GM23338 (cell line): ENCODE measurements at regions not wholly inside any gene's neighbourhood (a gene's known extent, or its start where the extent isn't known, plus 50 kb on each side); places are given as distances from the start of the nearest gene placed in this dataset.

ENCODE experiments used
- ATAC-seq: fragments of 200-7000 bp; cut with Tn5 transposase; 3 replicates; pipeline ENCODE4 v1.9.1; 2020
- DNase-seq: peaks from one replicate; pipeline ENCODE4 v3.0.0-alpha.2; 2015; ENCODE audit warnings: low spot score
- H2AFZ ChIP-seq: fragments of 200-600 bp; sonication (generic); 2 replicates; pipeline ENCODE4 v1.8.0; 2016; ENCODE audit warnings: antibody characterized with exemption, mild to moderate bottlenecking, moderate library complexity
- H3F3A ChIP-seq: fragments of 200-600 bp; sonication (generic); replicated peaks from 2 replicates; pipeline ENCODE4 v1.8.0; 2017; ENCODE audit warnings: antibody characterized with exemption, mixed run types, low read depth
- H3K27ac ChIP-seq: fragments of 200-600 bp; sonication (generic); 2 replicates; pipeline ENCODE4 v1.6.1; 2016; ENCODE audit warnings: low read depth
- H3K27me3 ChIP-seq: fragments of 200-600 bp; sonication (generic); 2 replicates; pipeline ENCODE4 v1.8.0; 2016; ENCODE audit warnings: mild to moderate bottlenecking, mixed run types, moderate library complexity; ENCODE audit not compliant: insufficient read depth
- H3K36me3 ChIP-seq: fragments of 200-600 bp; sonication (generic); 2 replicates; pipeline ENCODE4 v1.8.0; 2016; ENCODE audit warnings: mild to moderate bottlenecking; ENCODE audit not compliant: insufficient read depth
- H3K4me1 ChIP-seq: fragments of 200-600 bp; sonication (generic); 2 replicates; pipeline ENCODE4 v1.8.0; 2016; ENCODE audit warnings: mild to moderate bottlenecking, moderate library complexity; ENCODE audit not compliant: insufficient read depth
- H3K4me2 ChIP-seq: fragments of 200-600 bp; sonication (generic); 2 replicates; pipeline ENCODE4 v1.7.1; 2017; ENCODE audit warnings: mixed run types
- H3K4me3 ChIP-seq: fragments of 200-600 bp; sonication (generic); 2 replicates; pipeline ENCODE4 v1.6.1; 2016; ENCODE audit warnings: mixed run types
- H3K79me2 ChIP-seq: fragments of 200-600 bp; sonication (generic); replicated peaks from 2 replicates; pipeline ENCODE4 v1.8.0; 2017; ENCODE audit warnings: mild to moderate bottlenecking; ENCODE audit not compliant: insufficient read depth
- H3K9me2 ChIP-seq: fragments of 200-600 bp; sonication (generic); 2 replicates; pipeline ENCODE4 v1.8.0; 2017; ENCODE audit not compliant: insufficient read depth
- H4K20me1 ChIP-seq: fragments of 200-600 bp; sonication (generic); replicated peaks from 2 replicates; pipeline ENCODE4 v1.8.0; 2017; ENCODE audit warnings: mild to moderate bottlenecking; ENCODE audit not compliant: insufficient read depth
- H3K27ac Mint-ChIP-seq: 2 replicates; pipeline ENCODE4 v1.8.0; 2020; ENCODE audit warnings: inconsistent platforms, mild to moderate bottlenecking, moderate library complexity, mixed read lengths
- H3K27me3 Mint-ChIP-seq: 3 replicates; pipeline ENCODE4 v1.8.0; 2022; ENCODE audit warnings: low read depth, mild to moderate bottlenecking, moderate library complexity, mixed read lengths, inconsistent platforms; ENCODE audit not compliant: insufficient read depth, poor library complexity
- H3K36me3 Mint-ChIP-seq: 3 replicates; pipeline ENCODE4 v1.8.0; 2021; ENCODE audit warnings: low read depth, mild to moderate bottlenecking, inconsistent platforms, moderate library complexity, mixed read lengths
- H3K4me1 Mint-ChIP-seq: 3 replicates; pipeline ENCODE4 v1.8.0; 2020; ENCODE audit warnings: mild to moderate bottlenecking, inconsistent platforms, mixed read lengths
- H3K4me3 Mint-ChIP-seq: 3 replicates; pipeline ENCODE4 v1.8.0; 2021; ENCODE audit warnings: moderate library complexity, mild to moderate bottlenecking, inconsistent platforms, mixed read lengths
- H3K9me3 Mint-ChIP-seq: 3 replicates; pipeline ENCODE4 v1.8.0; 2020; ENCODE audit warnings: moderate library complexity, mild to moderate bottlenecking, inconsistent platforms, mixed read lengths
- CREB1 ChIP-seq: fragments of 250-450 bp; sonication (Bioruptor Pico); IDR thresholded peaks from 2 replicates; pipeline ENCODE4 v1.5.0; 2020; ENCODE audit warnings: low read depth, mild to moderate bottlenecking, moderate library complexity
- CTCF ChIP-seq, 2 experiments: fragments of 200-600 bp in 1 of 2; sonication (generic) in 1 of 2; conservative IDR thresholded peaks; 2 replicates each; pipeline versions ENCODE4 v1.5.1 to v1.6.1; 2016 to 2017; ENCODE audit warnings: antibody characterized with exemption in 2 of 2, low read depth in 2 of 2, mild to moderate bottlenecking in 2 of 2, moderate library complexity in 1 of 2
- EZH2phosphoT487 ChIP-seq: fragments of 200-600 bp; sonication (generic); IDR thresholded peaks from one replicate; pipeline ENCODE4 v1.8.1; 2018; ENCODE audit warnings: antibody characterized with exemption; ENCODE audit not compliant: unreplicated experiment
- POLR2AphosphoS5 ChIP-seq: IDR thresholded peaks from 2 replicates; pipeline ENCODE4 v1.6.1; 2016; ENCODE audit warnings: antibody characterized with exemption, low read depth
- REST ChIP-seq: IDR thresholded peaks from one replicate; pipeline ENCODE4 v1.6.1; 2018; ENCODE audit warnings: antibody characterized with exemption; ENCODE audit not compliant: unreplicated experiment
- STAT1 ChIP-seq: IDR thresholded peaks from one replicate; pipeline ENCODE4 v1.6.1; 2016; ENCODE audit warnings: antibody characterized with exemption; ENCODE audit not compliant: unreplicated experiment
- ZNF114 ChIP-seq: fragments of 250-450 bp; sonication (Bioruptor Pico); IDR thresholded peaks from 2 replicates; pipeline ENCODE4 v1.5.0; 2020; ENCODE audit warnings: mild to moderate bottlenecking, moderate library complexity

GRCh38 chr15:31197497-31198414 is 96.2 kb upstream of the TRPM1 start:
- Mint-ChIP-seq H3K27me3 (peaks cover 12% of the 10 kb centered on the region), H3K36me3 (peaks cover 6% of the 10 kb centered on the region; the same call in 1 of the 3 replicates), H3K4me1 (0 out of 3 replicates have a peak, but pooled peaks cover 3% of the 10 kb centered on the region), H3K9me3 (peaks cover 11% of the 10 kb centered on the region; the same call in 2 of the 3 replicates), H3K4me3 (no peak overlapping the region), H3K27ac (no peak overlapping the region)
- Histone ChIP-seq H3K27ac (no peak overlapping the region), H3K4me2 (no peak overlapping the region), H3K36me3 (no peaks in the 10 kb centered on the region), H3K27me3 (no peaks in the 10 kb centered on the region), H3F3A (no peaks in the 10 kb centered on the region), H2AFZ (no peak overlapping the region), H3K4me1 (no peaks in the 10 kb centered on the region; the same call in 1 of the 2 replicates), H3K4me3 (no peak overlapping the region), H3K9me2 (no peaks in the 10 kb centered on the region), H4K20me1 (no peaks in the 10 kb centered on the region), H3K79me2 (no peaks in the 10 kb centered on the region)
- peak; percentile 77 for ATAC-seq
- DNase-seq, result peak; percentile 80
- TF ChIP-seq EZH2phosphoT487 (no peak), CTCF (conservative IDR thresholded peaks at IDR 0.05; ENCODE audit: low read depth in 2 of 2) (peak; percentile 82 to 91), STAT1 (no peak)

GRCh38 chr15:31200735-31201151 is 99.2 kb upstream of the TRPM1 start:
- ATAC-seq, result peak; percentile 84
- Histone ChIP-seq H3K27ac (no peak overlapping the region), H3K4me1 (no peaks in the 10 kb centered on the region; the same call in 1 of the 2 replicates), H3K27me3 (no peaks in the 10 kb centered on the region), H4K20me1 (no peaks in the 10 kb centered on the region), H3F3A (no peaks in the 10 kb centered on the region), H2AFZ (peak overlapping the region; percentile 72; the same call in 1 of the 2 replicates), H3K4me2 (no peak overlapping the region), H3K36me3 (no peaks in the 10 kb centered on the region), H3K79me2 (no peaks in the 10 kb centered on the region), H3K4me3 (no peak overlapping the region), H3K9me2 (no peaks in the 10 kb centered on the region; the same call in 1 of the 2 replicates)
- Mint-ChIP-seq H3K36me3 (peaks cover 4% of the 10 kb centered on the region; the same call in 1 of the 3 replicates), H3K9me3 (peaks cover 5% of the 10 kb centered on the region; the same call in 2 of the 3 replicates), H3K27ac (no peak overlapping the region), H3K27me3 (peaks cover 5% of the 10 kb centered on the region), H3K4me1 (0 out of 3 replicates have a peak, but pooled peaks cover 3% of the 10 kb centered on the region), H3K4me3 (no peak overlapping the region; the same call in 2 of the 3 replicates)
- DNase-seq, result peak; percentile 70
- peak; percentile 43 to 83 for TF ChIP-seq CTCF (conservative IDR thresholded peaks at IDR 0.05; ENCODE audit: low read depth in 2 of 2)
- no peak for TF ChIP-seq POLR2AphosphoS5
- TF ChIP-seq REST, result no peak
- no peak for TF ChIP-seq ZNF114 (CRISPR knock-in tag)
- TF ChIP-seq CREB1 (CRISPR knock-in tag), result no peak
